ENCODE measurements at regions not wholly inside any gene's neighbourhood (a gene's known extent, or its start where the extent isn't known, plus 50 kb on each side); places are given as distances from the start of the nearest gene placed in this dataset.
"Not testable (repeated sequence)": the region's sequence is repeated elsewhere in the genome, so short reads cannot be mapped to it uniquely, and the experiment has no call there.

- not testable (repeated sequence) for DNase-seq
Measured at GRCh38 chr10:93127642-93128215, 54.0 kb downstream of the CYP26A1 start.

GRCh38 chr10:93131986-93132385 is 58.3 kb downstream of the CYP26A1 start:
- DNase-seq, result no peak

GRCh38 chr10:93138113-93138870 is 64.6 kb downstream of the CYP26A1 start:
- DNase-seq, result no peak

GRCh38 chr10:93139059-93139655 is 65.5 kb downstream of the CYP26A1 start:
- no peak for DNase-seq

- DNase-seq, result no peak
Measured at GRCh38 chr10:93142534-93142933, 68.8 kb downstream of the CYP26A1 start.

- no peak for DNase-seq
Measured at GRCh38 chr10:93143281-93143680, 69.6 kb downstream of the CYP26A1 start.

- no peak for DNase-seq
Measured at GRCh38 chr10:93146336-93146735, 72.6 kb downstream of the CYP26A1 start.

GRCh38 chr10:93147281-93147680 is 73.6 kb downstream of the CYP26A1 start:
- DNase-seq, result no peak

- no peak for DNase-seq
Measured at GRCh38 chr10:93148476-93148875, 74.8 kb downstream of the CYP26A1 start.

GRCh38 chr10:93149761-93150160 is 76.1 kb downstream of the CYP26A1 start:
- no peak for DNase-seq

- no peak for DNase-seq
Measured at GRCh38 chr10:93150289-93150688, 76.6 kb downstream of the CYP26A1 start.

- no peak for DNase-seq
Measured at GRCh38 chr10:93150990-93151547, 77.4 kb downstream of the CYP26A1 start.

- DNase-seq, result no peak
Measured at GRCh38 chr10:93152136-93152535, 78.4 kb downstream of the CYP26A1 start.

- DNase-seq, result no peak
Measured at GRCh38 chr10:93154531-93154930, 80.8 kb downstream of the CYP26A1 start.

GRCh38 chr10:93160140-93160539 is 86.4 kb downstream of the CYP26A1 start:
- no peak for DNase-seq

GRCh38 chr10:93160829-93161228 is 87.1 kb downstream of the CYP26A1 start:
- no peak for DNase-seq

- DNase-seq, result no peak
Measured at GRCh38 chr10:93165367-93165766, 91.7 kb downstream of the CYP26A1 start.

GRCh38 chr10:93166134-93166533 is 92.4 kb downstream of the CYP26A1 start:
- DNase-seq, result no peak

GRCh38 chr10:93171837-93172236 is 98.1 kb downstream of the CYP26A1 start:
- no peak for DNase-seq

GRCh38 chr10:93173967-93174845 is 100.5 kb downstream of the CYP26A1 start:
- no peak for DNase-seq

GRCh38 chr10:93175490-93175889 is 101.8 kb downstream of the CYP26A1 start:
- no peak for DNase-seq

GRCh38 chr10:93177511-93177910 is 103.8 kb downstream of the CYP26A1 start:
- DNase-seq, result no peak

Measured in right lung (tissue), 2 donors.